Breast epithelium (tissue), 3 donors: ENCODE measurements at regions not wholly inside any gene's neighbourhood (a gene's known extent, or its start where the extent isn't known, plus 50 kb on each side); places are given as distances from the start of the nearest gene placed in this dataset.

ENCODE experiments used
- POLR2A ChIP-seq: fragments of 450-650 bp; IDR thresholded peaks from one replicate; pipeline ENCODE4 v1.6.1; 2016; ENCODE audit warnings: antibody characterized with exemption, mild to moderate bottlenecking, moderate library complexity
- TF ChIP-seq, protein P1 (sequence below), 3 donors: fragments of 450-650 bp; IDR thresholded peaks; one replicate each; pipeline ENCODE4 v1.5.1; 2016 to 2017; ENCODE audit warnings: antibody characterized with exemption in 3 of 3, mild to moderate bottlenecking in 3 of 3, moderate library complexity in 3 of 3

- TF ChIP-seq, protein P1, sequence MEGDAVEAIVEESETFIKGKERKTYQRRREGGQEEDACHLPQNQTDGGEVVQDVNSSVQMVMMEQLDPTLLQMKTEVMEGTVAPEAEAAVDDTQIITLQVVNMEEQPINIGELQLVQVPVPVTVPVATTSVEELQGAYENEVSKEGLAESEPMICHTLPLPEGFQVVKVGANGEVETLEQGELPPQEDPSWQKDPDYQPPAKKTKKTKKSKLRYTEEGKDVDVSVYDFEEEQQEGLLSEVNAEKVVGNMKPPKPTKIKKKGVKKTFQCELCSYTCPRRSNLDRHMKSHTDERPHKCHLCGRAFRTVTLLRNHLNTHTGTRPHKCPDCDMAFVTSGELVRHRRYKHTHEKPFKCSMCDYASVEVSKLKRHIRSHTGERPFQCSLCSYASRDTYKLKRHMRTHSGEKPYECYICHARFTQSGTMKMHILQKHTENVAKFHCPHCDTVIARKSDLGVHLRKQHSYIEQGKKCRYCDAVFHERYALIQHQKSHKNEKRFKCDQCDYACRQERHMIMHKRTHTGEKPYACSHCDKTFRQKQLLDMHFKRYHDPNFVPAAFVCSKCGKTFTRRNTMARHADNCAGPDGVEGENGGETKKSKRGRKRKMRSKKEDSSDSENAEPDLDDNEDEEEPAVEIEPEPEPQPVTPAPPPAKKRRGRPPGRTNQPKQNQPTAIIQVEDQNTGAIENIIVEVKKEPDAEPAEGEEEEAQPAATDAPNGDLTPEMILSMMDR (IDR thresholded peaks at IDR 0.05), result no peak
- no peak for TF ChIP-seq POLR2A
Measured at GRCh38 chr10:31697271-31698180, 231.1 kb downstream of the ARHGAP12 start.
